Right cardiac atrium (tissue), 5 donors: ENCODE measurements at regions not wholly inside any gene's neighbourhood (a gene's known extent, or its start where the extent isn't known, plus 50 kb on each side); places are given as distances from the start of the nearest gene placed in this dataset.
"Not testable (repeated sequence)": the region's sequence is repeated elsewhere in the genome, so short reads cannot be mapped to it uniquely, and the experiment has no call there.

Source experiments
- ATAC-seq, 2 donors: fragments of 200-7000 bp; cut with Tn5 transposase; one replicate each; pipeline versions ENCODE4 v1.8.0 to v1.9.1; 2020; ENCODE audit warnings: moderate library complexity in 2 of 2, mild to moderate bottlenecking in 1 of 2
- DNase-seq, 3 donors: peaks; one replicate each; pipeline ENCODE4 v3.0.0-alpha.2; 2020
- H3K27ac ChIP-seq: one replicate; pipeline ENCODE4 v1.5.1; 2013; ENCODE audit warnings: mild to moderate bottlenecking, low read length, control low read depth, moderate library complexity
- H3K27me3 ChIP-seq: one replicate; pipeline ENCODE4 v1.6.1; 2013; ENCODE audit not compliant: control insufficient read depth, insufficient read depth
- H3K4me1 ChIP-seq: one replicate; pipeline ENCODE4 v1.6.1; 2013; ENCODE audit warnings: low read length; ENCODE audit not compliant: control insufficient read depth, insufficient read depth
- H3K4me3 ChIP-seq: one replicate; pipeline ENCODE4 v1.5.1; 2013; ENCODE audit warnings: low read length, control low read depth
- H3K9me3 ChIP-seq: one replicate; pipeline ENCODE4 v1.6.1; 2013; ENCODE audit warnings: low read length; ENCODE audit not compliant: control insufficient read depth
- WGBS: extraction: QIAGEN DNeasy Blood & Tissue Kit; methylation state at CpG from one replicate; pipeline ENCODE4 v1.1.7; 2013; 5-methylcytosine and 5-hydroxymethylcytosine counted together
- intact Hi-C, 4 donors: fragments of 100-400 bp; cut with DNase I; formaldehyde crosslinking; loops; one replicate each; pipeline versions ENCODE4 v1.11.0 to v1.14.0; 2022 to 2023
- donor health status: healthy with polysubstance abuse.
- donor health status: DM: no; HTN: yes; CAD: no.
- donor health status: DM: no; HTN: no; CAD: no.
- donor health status: DM: no; HTN: yes; CAD: no; lungs with severe emphysema.
- donor health status: DM: yes; HTN: yes; CAD: no.

- no peaks in the 10 kb centered on the region for H3K4me1 ChIP-seq
- H3K27me3 ChIP-seq: no peaks in the 10 kb centered on the region
- intact Hi-C loops: no loop called here
- H3K9me3 ChIP-seq: no peaks in the 10 kb centered on the region
- 98% methylated on average over 2 of the region's 2 CpGs for WGBS
- DNase-seq (no peak), ATAC-seq (no peak)
- H3K27ac ChIP-seq: no peak overlapping the region
- H3K4me3 ChIP-seq: no peak overlapping the region
Measured at GRCh38 chr2:39583213-39583612, 82.5 kb upstream of the TMEM178A start.

- Histone ChIP-seq H3K4me3 (no peak overlapping the region), H3K27ac (no peak overlapping the region), H3K27me3 (no peaks in the 10 kb centered on the region), H3K4me1 (no peaks in the 10 kb centered on the region), H3K9me3 (no peaks in the 10 kb centered on the region)
- no peak for ATAC-seq
- WGBS: 84% methylated on average over 6 of the region's 6 CpGs
- intact Hi-C loops: no loop called here
- DNase-seq: no peak
Measured at GRCh38 chr2:39583781-39584180, 81.9 kb upstream of the TMEM178A start.

- H3K4me3 ChIP-seq: no peak overlapping the region
- intact Hi-C loops: no loop called here
- no peak overlapping the region for H3K27ac ChIP-seq
- peak in 1 of 2 donors; percentile 40 for ATAC-seq
- H3K4me1 ChIP-seq: no peaks in the 10 kb centered on the region
- no peaks in the 10 kb centered on the region for H3K27me3 ChIP-seq
- WGBS: 55% methylated on average over 5 of the region's 5 CpGs
- no peaks in the 10 kb centered on the region for H3K9me3 ChIP-seq
- DNase-seq: no peak
Measured at GRCh38 chr2:39584283-39584965, 81.3 kb upstream of the TMEM178A start.

- intact Hi-C loops, H3K4me1 ChIP-seq, H3K27me3 ChIP-seq, H3K9me3 ChIP-seq, H3K4me3 ChIP-seq, H3K27ac ChIP-seq, ATAC-seq, DNase-seq: not testable (repeated sequence)
- WGBS: 98% methylated on average over 20 of the region's 20 CpGs
Measured at GRCh38 chr2:39585531-39585930, 80.2 kb upstream of the TMEM178A start.

GRCh38 chr2:39587168-39587567 lies 78.5 kb upstream of the TMEM178A start:
- no peak overlapping the region for H3K4me3 ChIP-seq
- DNase-seq (no peak), ATAC-seq (no peak)
- H3K27ac ChIP-seq: no peak overlapping the region
- no peaks in the 10 kb centered on the region for H3K27me3 ChIP-seq
- intact Hi-C loops: no loop called here
- no peaks in the 10 kb centered on the region for H3K9me3 ChIP-seq
- no peaks in the 10 kb centered on the region for H3K4me1 ChIP-seq
- WGBS: 96% methylated on average over 3 of the region's 3 CpGs

GRCh38 chr2:39587641-39588040 lies 78.1 kb upstream of the TMEM178A start:
- no peak for ATAC-seq
- Histone ChIP-seq H3K4me1 (no peaks in the 10 kb centered on the region), H3K27me3 (no peaks in the 10 kb centered on the region), H3K9me3 (no peaks in the 10 kb centered on the region), H3K4me3 (no peak overlapping the region), H3K27ac (no peak overlapping the region)
- 89% methylated on average over 1 of the region's 1 CpG for WGBS
- DNase-seq: no peak
- intact Hi-C loops: no loop called here

- DNase-seq (peak in 1 of 3 donors; percentile 31), ATAC-seq (peak; percentile 83 to 90)
- intact Hi-C loops: loop anchor here in 1 of 4 donors (5.0 kb wide), 1 partner anchor 104 kb away; no protein-coding TSS in a partner anchor
- no peak overlapping the region for H3K4me3 ChIP-seq
- no peak overlapping the region for H3K27ac ChIP-seq
- H3K4me1 ChIP-seq: peaks cover 3% of the 10 kb centered on the region
- no peaks in the 10 kb centered on the region for H3K27me3 ChIP-seq
- WGBS: 60% methylated on average over 9 of the region's 9 CpGs
- H3K9me3 ChIP-seq: no peaks in the 10 kb centered on the region
Measured at GRCh38 chr2:39593439-39594393, 72.0 kb upstream of the TMEM178A start.

- DNase-seq: no peak
- ATAC-seq: no peak
- Histone ChIP-seq H3K9me3 (no peaks in the 10 kb centered on the region), H3K4me1 (peaks cover 3% of the 10 kb centered on the region), H3K27me3 (no peaks in the 10 kb centered on the region), H3K4me3 (no peak overlapping the region), H3K27ac (no peak overlapping the region)
- 100% methylated on average over 1 of the region's 1 CpG for WGBS
- intact Hi-C loops: loop anchor here in 1 of 4 donors (5.0 kb wide), 1 partner anchor 102 kb away; no protein-coding TSS in a partner anchor
Measured at GRCh38 chr2:39595116-39595515, 70.6 kb upstream of the TMEM178A start.

GRCh38 chr2:39597314-39597713 lies 68.4 kb upstream of the TMEM178A start:
- intact Hi-C loops: loop anchor here in 1 of 4 donors (5.0 kb wide), 1 partner anchor 100 kb away; no protein-coding TSS in a partner anchor
- Histone ChIP-seq H3K27ac (no peak overlapping the region), H3K4me3 (no peak overlapping the region), H3K4me1 (peaks cover 3% of the 10 kb centered on the region), H3K27me3 (no peaks in the 10 kb centered on the region), H3K9me3 (no peaks in the 10 kb centered on the region)
- no peak for ATAC-seq
- WGBS: 91% methylated on average over 3 of the region's 3 CpGs
- DNase-seq: no peak

- WGBS: 95% methylated on average over 1 of the region's 1 CpG
Measured at GRCh38 chr2:39602616-39603015, 63.1 kb upstream of the TMEM178A start.

GRCh38 chr2:39603436-39603835 lies 62.3 kb upstream of the TMEM178A start:
- Histone ChIP-seq H3K27me3 (no peaks in the 10 kb centered on the region), H3K27ac (no peak overlapping the region), H3K4me1 (peaks cover 8% of the 10 kb centered on the region), H3K4me3 (no peak overlapping the region), H3K9me3 (no peaks in the 10 kb centered on the region)
- intact Hi-C loops: no loop called here
- no peak for ATAC-seq
- DNase-seq: no peak
- 33% methylated on average over 2 of the region's 2 CpGs for WGBS

More at GRCh38 chr2:39602616-39603015, 63.1 kb upstream of the TMEM178A start:
- no peak overlapping the region for H3K27ac ChIP-seq
- no peak for DNase-seq
- peaks cover 6% of the 10 kb centered on the region for H3K4me1 ChIP-seq
- H3K27me3 ChIP-seq: no peaks in the 10 kb centered on the region
- intact Hi-C loops: no loop called here
- no peak overlapping the region for H3K4me3 ChIP-seq
- H3K9me3 ChIP-seq: no peaks in the 10 kb centered on the region
- no peak for ATAC-seq
